ENCODE measurements at regions not wholly inside any gene's neighbourhood (a gene's known extent, or its start where the extent isn't known, plus 50 kb on each side); places are given as distances from the start of the nearest gene placed in this dataset.

DNA sequence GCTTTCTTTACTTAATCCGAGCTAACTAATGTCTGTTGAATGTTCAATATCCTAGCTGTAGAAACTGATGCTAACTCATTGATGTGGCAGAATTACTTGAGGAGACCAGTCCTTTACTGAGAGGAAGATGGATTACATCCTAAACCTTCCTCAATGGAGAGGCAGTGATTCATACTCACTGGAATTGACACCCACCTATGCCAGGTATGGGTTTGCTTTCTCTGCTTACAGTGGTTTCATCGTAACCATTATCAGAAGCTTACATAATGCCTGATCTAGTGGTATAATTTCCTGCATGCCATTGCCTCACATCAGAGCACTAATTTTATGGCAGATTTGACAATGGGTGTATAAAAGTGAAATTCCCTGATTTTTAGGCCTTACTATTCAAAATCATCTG is 384.7 kb downstream of the ANXA1 start:
- no peak overlapping the region for H3K9ac ChIP-seq (ENCODE audit: insufficient read length)
- H3K4me3 ChIP-seq = no peak overlapping the region
- no peak for DNase-seq (ENCODE audit: low read depth, low spot score)
- TF ChIP-seq EZH2 (IDR thresholded peaks at IDR 0.05) (no peak), POLR2AphosphoS5 (IDR thresholded peaks at IDR 0.05; ENCODE audit: borderline replicate concordance, low read depth, low read length) (no peak), FOXP2 (optimal IDR thresholded peaks at IDR 0.05; ENCODE audit: control extremely low read depth, extremely low read length, insufficient read depth) (no peak)
- H3K9me3 ChIP-seq (ENCODE audit: low read depth, low read length) = no peaks in the 10 kb centered on the region
- H3K36me3 ChIP-seq (ENCODE audit: insufficient read depth, low read length) = no peaks in the 10 kb centered on the region
- H3K27ac ChIP-seq = no peak overlapping the region

DNA sequence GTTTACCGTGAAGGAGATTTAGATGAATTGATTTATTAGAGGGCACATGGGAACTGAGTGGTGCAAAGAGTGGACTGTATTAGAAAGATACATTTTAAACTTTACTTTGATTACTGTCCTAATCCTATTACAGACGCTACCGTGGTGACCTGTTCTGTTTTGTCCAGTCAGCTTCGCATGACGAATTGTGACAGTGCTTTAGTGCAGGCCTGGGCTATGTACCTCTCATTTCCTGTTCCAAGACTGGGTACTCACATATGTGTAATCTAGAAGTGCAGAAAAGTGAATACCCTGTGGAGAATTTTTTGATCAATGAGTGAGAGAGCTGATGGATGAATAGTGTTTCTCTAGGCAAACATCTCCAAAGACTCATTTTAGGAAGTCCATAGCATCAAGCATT is 385.9 kb downstream of the ANXA1 start:
- H3K4me3 ChIP-seq = no peak overlapping the region
- no peaks in the 10 kb centered on the region for H3K9me3 ChIP-seq (ENCODE audit: low read depth, low read length)
- no peaks in the 10 kb centered on the region for H3K36me3 ChIP-seq (ENCODE audit: insufficient read depth, low read length)
- no peak overlapping the region for H3K27ac ChIP-seq
- DNase-seq (ENCODE audit: low read depth, low spot score) = no peak
- TF ChIP-seq EZH2 (IDR thresholded peaks at IDR 0.05) (no peak), FOXP2 (optimal IDR thresholded peaks at IDR 0.05; ENCODE audit: control extremely low read depth, extremely low read length, insufficient read depth) (no peak), POLR2AphosphoS5 (IDR thresholded peaks at IDR 0.05; ENCODE audit: borderline replicate concordance, low read depth, low read length) (no peak)
- H3K9ac ChIP-seq (ENCODE audit: insufficient read length) = no peak overlapping the region

DNA sequence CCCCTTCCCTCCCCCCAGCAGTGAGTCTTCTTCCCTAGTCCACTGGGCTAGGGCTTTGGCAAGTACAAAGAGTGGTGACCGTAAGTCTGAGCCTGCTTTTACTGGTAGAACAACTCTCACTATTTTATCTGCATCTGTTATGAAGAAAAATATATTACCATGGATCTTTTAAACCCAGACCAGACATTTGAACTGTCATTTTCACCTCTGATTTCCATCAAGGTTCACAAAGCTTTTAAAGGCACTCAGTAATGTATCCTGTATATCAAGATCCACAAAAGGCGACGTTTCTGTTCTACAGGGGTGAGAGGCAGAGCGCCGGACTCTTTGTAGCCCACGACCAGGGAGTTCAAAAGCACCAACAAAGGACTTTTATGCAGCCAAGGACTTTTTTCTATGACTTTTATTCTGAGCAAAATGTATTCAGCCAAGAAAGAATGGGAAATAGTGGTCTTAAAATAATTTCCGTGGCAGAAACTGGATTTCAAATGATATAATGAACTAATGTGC is 388.3 kb downstream of the ANXA1 start:
- DNase-seq (ENCODE audit: low read depth, low spot score) = no peak
- no peak overlapping the region for H3K27ac ChIP-seq
- TF ChIP-seq POLR2AphosphoS5 (IDR thresholded peaks at IDR 0.05; ENCODE audit: borderline replicate concordance, low read depth, low read length) (no peak), EZH2 (IDR thresholded peaks at IDR 0.05) (no peak), FOXP2 (optimal IDR thresholded peaks at IDR 0.05; ENCODE audit: control extremely low read depth, extremely low read length, insufficient read depth) (no peak)

DNA sequence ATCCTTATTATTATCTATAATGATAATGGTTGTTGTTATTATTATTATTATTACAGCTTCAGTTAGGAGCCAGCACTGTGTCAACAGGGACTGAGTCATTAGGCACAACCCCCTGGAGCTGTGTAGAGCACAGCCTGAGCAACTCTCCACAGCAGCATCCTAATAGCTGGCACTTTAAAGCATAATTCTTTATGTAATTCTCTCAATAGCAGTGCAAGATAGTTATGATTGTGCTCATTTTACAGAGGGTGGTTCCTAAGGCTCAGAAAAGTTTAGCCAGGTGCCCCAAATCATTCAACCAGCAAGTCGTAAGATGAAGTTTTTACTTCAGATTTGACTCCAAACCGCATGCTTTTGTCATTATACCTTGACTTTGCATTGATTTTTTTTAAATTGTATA is 390.3 kb downstream of the ANXA1 start:
- no peaks in the 10 kb centered on the region for H3K36me3 ChIP-seq (ENCODE audit: insufficient read depth, low read length)
- TF ChIP-seq EZH2 (IDR thresholded peaks at IDR 0.05) (no peak), POLR2AphosphoS5 (IDR thresholded peaks at IDR 0.05; ENCODE audit: borderline replicate concordance, low read depth, low read length) (no peak), FOXP2 (optimal IDR thresholded peaks at IDR 0.05; ENCODE audit: control extremely low read depth, extremely low read length, insufficient read depth) (no peak)
- no peak overlapping the region for H3K27ac ChIP-seq
- no peak overlapping the region for H3K9ac ChIP-seq (ENCODE audit: insufficient read length)
- no peak for DNase-seq (ENCODE audit: low read depth, low spot score)
- H3K9me3 ChIP-seq (ENCODE audit: low read depth, low read length) = no peaks in the 10 kb centered on the region
- H3K4me3 ChIP-seq = no peak overlapping the region

More for the DNA sequence above, 388.3 kb downstream of the ANXA1 start:
- Histone ChIP-seq H3K36me3 (ENCODE audit: insufficient read depth, low read length) (no peaks in the 10 kb centered on the region), H3K9ac (ENCODE audit: insufficient read length) (no peak overlapping the region), H3K9me3 (ENCODE audit: low read depth, low read length) (no peaks in the 10 kb centered on the region), H3K4me3 (no peak overlapping the region)

DNA sequence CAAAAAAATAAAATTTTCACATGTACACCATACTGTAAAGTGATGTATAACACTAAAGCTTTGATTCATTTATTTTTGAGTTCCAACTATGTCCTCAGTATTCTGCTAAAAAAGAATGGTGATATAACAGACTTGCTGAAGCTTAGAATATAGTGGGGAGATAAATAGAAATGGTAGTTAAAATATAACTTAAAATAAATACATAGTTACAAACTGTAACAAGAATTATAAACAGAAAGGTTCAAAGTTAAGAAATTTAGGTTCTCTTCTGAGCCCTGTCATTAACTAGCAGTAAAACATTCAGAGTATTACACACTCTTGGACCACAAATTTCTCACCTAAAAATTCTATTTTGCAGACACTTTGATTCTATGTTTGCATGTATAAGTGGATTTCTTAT is 392.1 kb downstream of the ANXA1 start:
- no peak overlapping the region for H3K4me3 ChIP-seq
- H3K9ac ChIP-seq (ENCODE audit: insufficient read length) = no peak overlapping the region
- TF ChIP-seq POLR2AphosphoS5 (IDR thresholded peaks at IDR 0.05; ENCODE audit: borderline replicate concordance, low read depth, low read length) (no peak), FOXP2 (optimal IDR thresholded peaks at IDR 0.05; ENCODE audit: control extremely low read depth, extremely low read length, insufficient read depth) (no peak), EZH2 (IDR thresholded peaks at IDR 0.05) (no peak)
- no peak for DNase-seq (ENCODE audit: low read depth, low spot score)
- no peak overlapping the region for H3K27ac ChIP-seq
- no peaks in the 10 kb centered on the region for H3K36me3 ChIP-seq (ENCODE audit: insufficient read depth, low read length)
- H3K9me3 ChIP-seq (ENCODE audit: low read depth, low read length) = no peaks in the 10 kb centered on the region

DNA sequence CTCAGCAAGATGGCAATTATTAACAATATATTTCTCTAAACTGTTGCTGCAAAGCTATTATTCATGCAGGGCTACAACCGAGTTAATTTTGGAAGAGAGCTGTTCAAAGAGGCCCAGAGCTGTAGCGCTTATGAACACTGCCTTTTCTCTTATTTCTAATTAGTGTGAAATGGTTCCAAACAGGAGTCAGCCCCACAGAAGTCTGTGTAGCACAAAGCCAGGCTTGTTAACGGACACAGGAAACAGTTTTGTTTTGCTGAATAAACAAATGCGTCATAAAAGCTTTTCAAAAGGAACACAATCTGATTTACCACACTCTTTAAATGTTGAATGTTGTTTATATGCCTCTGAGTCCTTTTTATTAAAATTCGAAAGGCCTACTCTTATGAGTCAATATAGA is 396.5 kb downstream of the ANXA1 start:
- H3K4me3 ChIP-seq = no peak overlapping the region
- no peaks in the 10 kb centered on the region for H3K36me3 ChIP-seq (ENCODE audit: insufficient read depth, low read length)
- TF ChIP-seq EZH2 (IDR thresholded peaks at IDR 0.05) = no peak
- TF ChIP-seq POLR2AphosphoS5 (IDR thresholded peaks at IDR 0.05; ENCODE audit: borderline replicate concordance, low read depth, low read length) = no peak
- no peaks in the 10 kb centered on the region for H3K9me3 ChIP-seq (ENCODE audit: low read depth, low read length)
- no peak overlapping the region for H3K9ac ChIP-seq (ENCODE audit: insufficient read length)
- no peak for DNase-seq (ENCODE audit: low read depth, low spot score)
- H3K27ac ChIP-seq = no peak overlapping the region

DNA sequence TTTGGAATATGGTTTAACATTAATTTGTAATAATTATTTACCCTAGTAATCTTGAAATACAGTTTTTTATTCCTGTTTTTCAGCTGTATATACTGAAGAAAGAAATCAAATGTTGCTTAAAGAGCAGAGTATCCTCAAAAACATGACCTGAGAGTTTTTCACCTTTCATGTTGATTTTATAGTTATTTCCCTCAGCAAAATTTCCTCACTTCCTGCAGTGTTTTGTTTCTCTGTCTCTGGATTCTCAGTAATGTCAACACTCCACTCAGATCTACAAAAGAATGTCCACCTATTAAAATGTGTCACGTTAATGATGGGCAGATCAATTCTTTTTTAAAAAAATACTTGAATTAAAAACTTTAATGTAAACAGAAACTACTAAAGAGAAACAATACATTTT is 398.3 kb downstream of the ANXA1 start:
- no peaks in the 10 kb centered on the region for H3K36me3 ChIP-seq (ENCODE audit: insufficient read depth, low read length)
- no peaks in the 10 kb centered on the region for H3K9me3 ChIP-seq (ENCODE audit: low read depth, low read length)
- H3K9ac ChIP-seq (ENCODE audit: insufficient read length) = no peak overlapping the region
- no peak overlapping the region for H3K4me3 ChIP-seq
- no peak for DNase-seq (ENCODE audit: low read depth, low spot score)
- no peak for TF ChIP-seq EZH2 (IDR thresholded peaks at IDR 0.05)
- no peak for TF ChIP-seq POLR2AphosphoS5 (IDR thresholded peaks at IDR 0.05; ENCODE audit: borderline replicate concordance, low read depth, low read length)
- no peak for TF ChIP-seq FOXP2 (optimal IDR thresholded peaks at IDR 0.05; ENCODE audit: control extremely low read depth, extremely low read length, insufficient read depth)
- H3K27ac ChIP-seq = no peak overlapping the region

DNA sequence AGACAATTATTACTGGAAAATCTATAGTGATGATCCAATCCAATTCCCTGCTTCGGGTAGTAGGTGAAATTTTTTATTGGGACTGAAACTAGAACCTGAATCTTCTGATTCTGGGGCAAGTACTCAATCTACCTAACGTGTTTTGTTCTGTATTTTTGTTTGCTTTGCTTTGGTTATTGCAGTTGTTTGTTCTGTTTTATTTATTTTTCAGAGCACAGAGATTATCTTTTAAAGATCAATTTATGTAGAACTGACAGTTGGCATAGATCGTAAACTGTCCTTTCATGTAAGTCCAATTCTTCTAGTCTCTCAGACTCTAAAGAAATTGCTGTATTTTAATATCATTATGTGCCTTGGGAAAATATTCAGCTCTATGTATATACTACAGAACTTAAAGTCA is 401.6 kb downstream of the ANXA1 start:
- DNase-seq (ENCODE audit: low read depth, low spot score) = no peak
- TF ChIP-seq FOXP2 (optimal IDR thresholded peaks at IDR 0.05; ENCODE audit: control extremely low read depth, extremely low read length, insufficient read depth) = no peak
- no peak for TF ChIP-seq EZH2 (IDR thresholded peaks at IDR 0.05)
- no peak for TF ChIP-seq POLR2AphosphoS5 (IDR thresholded peaks at IDR 0.05; ENCODE audit: borderline replicate concordance, low read depth, low read length)
- no peak overlapping the region for H3K9ac ChIP-seq (ENCODE audit: insufficient read length)
- H3K36me3 ChIP-seq (ENCODE audit: insufficient read depth, low read length) = no peaks in the 10 kb centered on the region
- no peak overlapping the region for H3K4me3 ChIP-seq
- H3K9me3 ChIP-seq (ENCODE audit: low read depth, low read length) = no peaks in the 10 kb centered on the region
- no peak overlapping the region for H3K27ac ChIP-seq

DNA sequence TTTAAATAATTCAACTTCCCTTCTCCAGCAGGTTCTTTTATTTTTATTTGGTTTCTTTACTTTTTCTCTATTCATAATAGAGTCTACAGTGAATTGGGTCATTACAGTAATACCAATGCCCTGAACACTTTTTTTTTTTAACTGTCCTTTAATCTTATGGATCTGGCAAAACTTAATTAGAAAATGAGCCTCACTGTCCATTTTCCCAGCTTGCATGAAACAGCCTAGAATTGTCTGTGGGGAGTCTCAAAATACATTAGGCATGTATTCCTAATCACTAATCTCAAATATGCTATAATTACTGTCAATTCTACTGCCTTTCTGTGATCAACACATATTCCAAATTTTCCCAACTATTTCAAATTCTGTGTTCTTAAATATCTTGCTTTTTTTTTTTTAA is 406.8 kb downstream of the ANXA1 start:
- DNase-seq (ENCODE audit: low read depth, low spot score) = no peak
- no peaks in the 10 kb centered on the region for H3K36me3 ChIP-seq (ENCODE audit: insufficient read depth, low read length)
- no peak overlapping the region for H3K27ac ChIP-seq
- H3K9ac ChIP-seq (ENCODE audit: insufficient read length) = no peak overlapping the region
- TF ChIP-seq POLR2AphosphoS5 (IDR thresholded peaks at IDR 0.05; ENCODE audit: borderline replicate concordance, low read depth, low read length) = no peak
- TF ChIP-seq FOXP2 (optimal IDR thresholded peaks at IDR 0.05; ENCODE audit: control extremely low read depth, extremely low read length, insufficient read depth) = no peak
- TF ChIP-seq EZH2 (IDR thresholded peaks at IDR 0.05) = no peak
- no peak overlapping the region for H3K4me3 ChIP-seq
- no peaks in the 10 kb centered on the region for H3K9me3 ChIP-seq (ENCODE audit: low read depth, low read length)
